H1 (cell line): ENCODE measurements at regions not wholly inside any gene's neighbourhood (a gene's known extent, or its start where the extent isn't known, plus 50 kb on each side); places are given as distances from the start of the nearest gene placed in this dataset.

Experiments used
- CTCF ChIA-PET: fragments of 300-600 bp; sonication (Branson Sonifier 250); formaldehyde crosslinking; loops from one replicate; lab custom pipeline; 2021; ENCODE audit not compliant: partially characterized antibody; lab: Charles Lee
- POLR2A ChIA-PET: fragments of 300-600 bp; sonication (Branson Sonifier 250); formaldehyde crosslinking; loops from one replicate; lab custom pipeline; 2021; ENCODE audit warnings: inconsistent platforms; ENCODE audit not compliant: partially characterized antibody; lab: Charles Lee
- DNase-seq, 2 experiments: peaks; one replicate each; pipeline versions ENCODE4 v3.0.0 to v3.0.0-alpha.2; 2010 to 2022; ENCODE audit warnings: low spot score in 2 of 2, low read depth in 1 of 2, mixed read lengths in 1 of 2
- FAIRE-seq: peaks from 2 replicates; lab custom pipeline; 2011; peaks lifted over from hg19 to GRCh38; lab: Jason Lieb, UNC
- H2AFZ ChIP-seq: 2 replicates; pipeline ENCODE4 v1.8.1; 2012; ENCODE audit warnings: low read length, inconsistent platforms
- H2AK5ac ChIP-seq: 2 replicates; pipeline ENCODE4 v1.6.1; 2013; ENCODE audit warnings: low read depth, low read length
- H2BK120ac ChIP-seq: replicated peaks from 2 replicates; pipeline ENCODE3; 2013; ENCODE audit warnings: low read depth, low read length, inconsistent platforms
- H2BK12ac ChIP-seq: 2 replicates; pipeline ENCODE4 v1.6.1; 2013; ENCODE audit warnings: low read depth, low read length
- H2BK15ac ChIP-seq: 2 replicates; pipeline ENCODE4 v1.6.1; 2013; ENCODE audit warnings: low read length
- H2BK20ac ChIP-seq: 2 replicates; pipeline ENCODE4 v1.6.1; 2013; ENCODE audit warnings: low read length
- H2BK5ac ChIP-seq: 2 replicates; pipeline ENCODE4 v1.6.1; 2013; ENCODE audit warnings: low read depth, low read length
- H3K14ac ChIP-seq: 2 replicates; pipeline ENCODE4 v1.6.1; 2013; ENCODE audit warnings: inconsistent platforms; ENCODE audit not compliant: insufficient read length
- H3K18ac ChIP-seq: 2 replicates; pipeline ENCODE4 v1.6.1; 2013; ENCODE audit warnings: low read length; ENCODE audit errors: extremely low read depth
- H3K23ac ChIP-seq: 2 replicates; pipeline ENCODE4 v1.6.1; 2013; ENCODE audit warnings: inconsistent platforms; ENCODE audit not compliant: insufficient read length
- H3K23me2 ChIP-seq: 2 replicates; pipeline ENCODE4 v1.6.1; 2013; ENCODE audit warnings: low read depth, low read length
- H3K27ac ChIP-seq: 2 replicates; pipeline ENCODE4 v1.6.1; 2011; ENCODE audit warnings: low read depth, low read length, inconsistent platforms
- H3K27me3 ChIP-seq, 4 experiments: replicated peaks in 1 of 4; 1 replicate in 1 of 4; 2 replicates in 3 of 4; pipeline versions ENCODE4 v1.6.1 to v1.8.1; 2011 to 2013; ENCODE audit warnings: low read length in 3 of 4, mild to moderate bottlenecking in 3 of 4, inconsistent platforms in 2 of 4, mixed read lengths in 2 of 4, moderate library complexity in 1 of 4; ENCODE audit not compliant: control insufficient read depth in 3 of 4, insufficient read depth in 3 of 4; ENCODE audit errors: extremely low read depth in 1 of 4
- H3K36me3 ChIP-seq, 4 experiments: 2 replicates each; pipeline versions ENCODE4 v1.6.1 to v1.8.1; 2011 to 2013; ENCODE audit warnings: mild to moderate bottlenecking in 4 of 4, low read length in 3 of 4, moderate library complexity in 2 of 4, control low read depth in 1 of 4, inconsistent platforms in 1 of 4; ENCODE audit not compliant: insufficient read depth in 4 of 4, control insufficient read depth in 2 of 4
- H3K4ac ChIP-seq: replicated peaks from 2 replicates; pipeline ENCODE3; 2013; ENCODE audit warnings: low read length, low read depth, mixed read lengths, inconsistent platforms; ENCODE audit not compliant: insufficient read length
- H3K4me1 ChIP-seq, 4 experiments: replicated peaks in 1 of 4; 1 replicate in 1 of 4; 2 replicates in 3 of 4; pipeline versions ENCODE4 v1.6.1 to v1.8.1; 2011 to 2013; ENCODE audit warnings: low read length in 3 of 4, inconsistent platforms in 2 of 4, mixed read lengths in 1 of 4; ENCODE audit not compliant: insufficient read depth in 4 of 4, control insufficient read depth in 3 of 4
- H3K4me2 ChIP-seq, 2 experiments: 2 replicates each; pipeline versions ENCODE4 v1.6.1 to v1.8.1; 2011 to 2013; ENCODE audit warnings: low read depth in 2 of 2, low read length in 2 of 2, control low read depth in 1 of 2, inconsistent platforms in 1 of 2, mild to moderate bottlenecking in 1 of 2; ENCODE audit not compliant: insufficient read depth in 1 of 2
- H3K4me3 ChIP-seq, 4 experiments: fragments of 200-600, 300-600 bp in 1 of 4; sonication (generic), shearing (Covaris generic), sonication (Bioruptor Twin) in 1 of 4; 2 replicates each; pipeline versions ENCODE4 v1.5.1 to v1.8.1; 2011 to 2016; ENCODE audit warnings: low read length in 4 of 4, low read depth in 3 of 4, control low read depth in 2 of 4, inconsistent platforms in 2 of 4, mild to moderate bottlenecking in 2 of 4, mixed read lengths in 1 of 4, moderate library complexity in 1 of 4; ENCODE audit not compliant: insufficient read depth in 2 of 4; ENCODE audit errors: extremely low read depth in 1 of 4
- H3K56ac ChIP-seq: replicated peaks from 2 replicates; pipeline ENCODE3; 2013; ENCODE audit warnings: low read depth, mild to moderate bottlenecking, mixed read lengths, low read length, inconsistent platforms; ENCODE audit not compliant: insufficient read length
- H3K79me1 ChIP-seq: 2 replicates; pipeline ENCODE4 v1.6.1; 2013; ENCODE audit warnings: low read depth, low read length, control low read depth
- H3K79me2 ChIP-seq, 2 experiments: 2 replicates each; pipeline versions ENCODE4 v1.6.1 to v1.8.1; 2012 to 2013; ENCODE audit warnings: low read length in 2 of 2, mild to moderate bottlenecking in 2 of 2, inconsistent platforms in 1 of 2; ENCODE audit not compliant: insufficient read depth in 2 of 2, control insufficient read depth in 1 of 2
- H3K9ac ChIP-seq, 4 experiments: replicated peaks in 1 of 4; 1 replicate in 1 of 4; 2 replicates in 3 of 4; pipeline versions ENCODE4 v1.6.1 to v1.8.1; 2011 to 2013; ENCODE audit warnings: low read depth in 3 of 4, low read length in 3 of 4, control low read depth in 2 of 4, mild to moderate bottlenecking in 2 of 4, moderate library complexity in 2 of 4, inconsistent platforms in 1 of 4; ENCODE audit errors: extremely low read depth in 1 of 4
- H3K9me3 ChIP-seq, 2 experiments: 2 replicates each; pipeline versions ENCODE4 v1.6.1 to v1.8.1; 2012 to 2013; ENCODE audit warnings: mild to moderate bottlenecking in 2 of 2, moderate library complexity in 2 of 2, control low read depth in 1 of 2, inconsistent platforms in 1 of 2, low read depth in 1 of 2, low read length in 1 of 2, mixed read lengths in 1 of 2; ENCODE audit not compliant: insufficient read depth in 2 of 2
- H4K20me1 ChIP-seq, 2 experiments: replicated peaks in 1 of 2; 2 replicates each; pipeline versions ENCODE3 to v1.8.1; 2011 to 2013; ENCODE audit warnings: inconsistent platforms in 2 of 2, low read length in 2 of 2, mild to moderate bottlenecking in 1 of 2; ENCODE audit not compliant: insufficient read depth in 2 of 2, control insufficient read depth in 1 of 2
- H4K5ac ChIP-seq: 2 replicates; pipeline ENCODE4 v1.6.1; 2013; ENCODE audit warnings: low read length, low read depth, mixed read lengths, inconsistent platforms; ENCODE audit not compliant: insufficient read length
- H4K8ac ChIP-seq: 2 replicates; pipeline ENCODE4 v1.8.0; 2013; ENCODE audit warnings: mild to moderate bottlenecking, moderate library complexity, low read length, inconsistent platforms; ENCODE audit not compliant: insufficient read depth; ENCODE audit errors: extremely low read depth
- H4K91ac ChIP-seq: replicated peaks from 2 replicates; pipeline ENCODE3; 2013; ENCODE audit warnings: low read length, mixed read lengths, inconsistent platforms; ENCODE audit not compliant: insufficient read length
- GABPA ChIP-seq: IDR thresholded peaks from 2 replicates; pipeline ENCODE4 v1.6.1; 2011; ENCODE audit warnings: mild to moderate bottlenecking, low read length, moderate library complexity, borderline replicate concordance; ENCODE audit not compliant: insufficient read depth
- KDM4A ChIP-seq: IDR thresholded peaks from one replicate; pipeline ENCODE4 v1.7.1; 2012; ENCODE audit warnings: low read depth, mild to moderate bottlenecking, moderate library complexity, low read length, inconsistent platforms; ENCODE audit not compliant: severe bottlenecking
- PHF8 ChIP-seq: fragments of 200-600 bp; sonication (generic); conservative IDR thresholded peaks from 2 replicates; pipeline ENCODE4 v1.7.1; 2012; ENCODE audit warnings: low read depth, mild to moderate bottlenecking, inconsistent platforms, low read length, moderate library complexity
- SUZ12 ChIP-seq: fragments of 200-600 bp; sonication (generic); IDR thresholded peaks from 2 replicates; pipeline ENCODE4 v1.6.1; 2012; ENCODE audit warnings: mild to moderate bottlenecking, inconsistent platforms, low read length, moderate library complexity, mixed read lengths

GRCh38 chr11:28584992-28585391 lies 476.8 kb downstream of the METTL15 start:
- H4K5ac ChIP-seq: no peak overlapping the region
- no peaks in the 10 kb centered on the region for H3K27me3 ChIP-seq
- H3K27ac ChIP-seq: no peak overlapping the region
- H3K23ac ChIP-seq: no peak overlapping the region
- H3K56ac ChIP-seq: no peak overlapping the region
- ChIA-PET CTCF (no interaction called here), POLR2A (no interaction called here)
- no peak overlapping the region for H3K14ac ChIP-seq
- H3K4me3 ChIP-seq: no peak overlapping the region
- H3K4me2 ChIP-seq: no peak overlapping the region
- no peak overlapping the region for H2BK5ac ChIP-seq
- no peak overlapping the region for H2AK5ac ChIP-seq
- TF ChIP-seq KDM4A (no peak), PHF8 (no peak), SUZ12 (no peak), GABPA (no peak)
- H3K79me2 ChIP-seq: no peaks in the 10 kb centered on the region
- DNase-seq (no peak), FAIRE-seq (no peak)
- no peaks in the 10 kb centered on the region for H3K36me3 ChIP-seq
- no peaks in the 10 kb centered on the region for H3K9me3 ChIP-seq
- no peak overlapping the region for H2BK15ac ChIP-seq
- no peak overlapping the region for H3K18ac ChIP-seq
- no peak overlapping the region for H4K91ac ChIP-seq
- no peak overlapping the region for H2AFZ ChIP-seq
- H4K20me1 ChIP-seq: no peaks in the 10 kb centered on the region
- no peak overlapping the region for H4K8ac ChIP-seq
- no peak overlapping the region for H3K4ac ChIP-seq
- H3K23me2 ChIP-seq: no peaks in the 10 kb centered on the region
- H2BK12ac ChIP-seq: no peak overlapping the region
- no peaks in the 10 kb centered on the region for H3K4me1 ChIP-seq
- H2BK20ac ChIP-seq: no peak overlapping the region
- H3K9ac ChIP-seq: no peak overlapping the region
- H2BK120ac ChIP-seq: no peak overlapping the region
- H3K79me1 ChIP-seq: no peaks in the 10 kb centered on the region
